GM12878 (cell line): ENCODE measurements at regions not wholly inside any gene's neighbourhood (a gene's known extent, or its start where the extent isn't known, plus 50 kb on each side); places are given as distances from the start of the nearest gene placed in this dataset.

ENCODE experiments used
- ATAC-seq: fragments of 200-7000 bp; cut with Tn5 transposase; 3 replicates; pipeline ENCODE4 v1.9.1; 2020; ENCODE audit warnings: mild to moderate bottlenecking, moderate library complexity
- BruUV-seq: library from RNA; stranded (reverse); fragments of 400-500 nt; replicated peaks from 2 replicates; lab custom pipeline; 2021; lab: Mats Ljungman, UMichigan
- CTCF ChIA-PET: fragments of 300-600 bp; sonication (Branson Sonifier 250); formaldehyde crosslinking; extraction: SDS; loops from one replicate; lab custom pipeline; 2021; ENCODE audit warnings: inconsistent platforms; lab: Yijun Ruan, JAX
- POLR2A ChIA-PET: fragments of 350-600 bp; formaldehyde crosslinking; extraction: SDS; loops from one replicate; lab custom pipeline; 2021; ENCODE audit warnings: inconsistent platforms; lab: Charles Lee
- RAD21 ChIA-PET: fragments of 300-600 bp; sonication (Branson Sonifier 250); formaldehyde crosslinking; loops from one replicate; lab custom pipeline; 2023; ENCODE audit warnings: antibody characterized with exemption; ENCODE audit not compliant: unreplicated experiment; lab: Charles Lee
- SMC1A ChIA-PET: fragments of 300-600 bp; sonication (Branson Sonifier 250); formaldehyde crosslinking; loops from one replicate; lab custom pipeline; 2023; ENCODE audit not compliant: unreplicated experiment, uncharacterized antibody; lab: Charles Lee
- DNase-seq: peaks from one replicate; pipeline ENCODE4 v3.0.0-alpha.2; 2011; ENCODE audit warnings: low read depth, low spot score
- FAIRE-seq: peaks from 3 replicates; lab custom pipeline; 2011; peaks lifted over from hg19 to GRCh38; lab: Jason Lieb, UNC
- H2AFZ ChIP-seq: 2 replicates; pipeline ENCODE4 v1.6.0; 2011; ENCODE audit warnings: low read depth, low read length, control low read depth; ENCODE audit not compliant: control insufficient read depth
- H3K27ac ChIP-seq: 2 replicates; pipeline ENCODE4 v1.5.1; 2011; ENCODE audit warnings: control low read depth; ENCODE audit not compliant: control insufficient read depth, insufficient read depth
- H3K27me3 ChIP-seq, 2 experiments: replicated peaks in 1 of 2; 2 replicates each; pipeline versions ENCODE4 v1.6.0 to v1.6.1; 2011; ENCODE audit warnings: low read length in 1 of 2; ENCODE audit not compliant: control insufficient read depth in 2 of 2, insufficient read depth in 2 of 2
- H3K36me3 ChIP-seq, 2 experiments: 2 replicates each; pipeline ENCODE4 v1.5.1; 2011; ENCODE audit warnings: low read length in 1 of 2; ENCODE audit not compliant: control insufficient read depth in 2 of 2, insufficient read depth in 2 of 2
- H3K4me1 ChIP-seq: 2 replicates; pipeline ENCODE4 v1.6.1; 2011; ENCODE audit warnings: mild to moderate bottlenecking, low read length, moderate library complexity, mixed read lengths; ENCODE audit not compliant: control insufficient read depth, insufficient read depth
- H3K4me2 ChIP-seq: 2 replicates; pipeline ENCODE4 v1.6.0; 2011; ENCODE audit warnings: control low read depth; ENCODE audit not compliant: control insufficient read depth, insufficient read depth
- H3K4me3 ChIP-seq: fragments of 200-600 bp; sonication (generic); 2 replicates; pipeline ENCODE4 v1.5.1; 2016
- H3K79me2 ChIP-seq: 2 replicates; pipeline ENCODE4 v1.6.0; 2011; ENCODE audit warnings: low read length; ENCODE audit not compliant: control insufficient read depth, insufficient read depth
- H3K9ac ChIP-seq: 2 replicates; pipeline ENCODE4 v1.8.0; 2011; ENCODE audit warnings: low read length, control low read depth, mixed read lengths; ENCODE audit not compliant: control insufficient read depth, insufficient read depth
- H3K9me3 ChIP-seq: replicated peaks from 3 replicates; pipeline ENCODE4 v1.5.1; 2011; ENCODE audit warnings: mild to moderate bottlenecking, low read length; ENCODE audit not compliant: control insufficient read depth, insufficient read depth
- H4K20me1 ChIP-seq: 2 replicates; pipeline ENCODE4 v1.6.0; 2011; ENCODE audit not compliant: control insufficient read depth, insufficient read depth
- ATF7 ChIP-seq: fragments of 450-650 bp; IDR thresholded peaks from 2 replicates; pipeline ENCODE4 v1.6.1; 2016; ENCODE audit warnings: low read depth, mild to moderate bottlenecking
- CREM ChIP-seq: IDR thresholded peaks from 2 replicates; pipeline ENCODE4 v1.6.1; 2014; ENCODE audit warnings: antibody characterized with exemption, low read depth
- CUX1 ChIP-seq: IDR thresholded peaks from 2 replicates; pipeline ENCODE4 v1.6.1; 2012; ENCODE audit warnings: improper control_type of control experiment, low read depth, low read length; ENCODE audit not compliant: insufficient replicate concordance
- ESRRA ChIP-seq: IDR thresholded peaks from 2 replicates; pipeline ENCODE4 v1.6.1; 2012; ENCODE audit warnings: mild to moderate bottlenecking, low read length, improper control_type of control experiment
- GABPA ChIP-seq: IDR thresholded peaks from 2 replicates; pipeline ENCODE4 v1.6.1; 2014; ENCODE audit warnings: antibody characterized with exemption, low read depth, mild to moderate bottlenecking, inconsistent platforms
- HDGF ChIP-seq: fragments of 450-650 bp; IDR thresholded peaks from 2 replicates; pipeline ENCODE4 v1.6.1; 2016; ENCODE audit warnings: antibody characterized with exemption
- PBX3 ChIP-seq: IDR thresholded peaks from 2 replicates; pipeline ENCODE4 v1.6.1; 2011; ENCODE audit warnings: mild to moderate bottlenecking, low read depth, low read length, moderate library complexity; ENCODE audit not compliant: insufficient replicate concordance
- PML ChIP-seq: IDR thresholded peaks from 2 replicates; pipeline ENCODE4 v1.6.1; 2012; ENCODE audit warnings: low read length, inconsistent platforms
- RUNX3 ChIP-seq: IDR thresholded peaks from 2 replicates; pipeline ENCODE4 v1.6.1; 2012; ENCODE audit warnings: low read length, inconsistent platforms
- SIN3A ChIP-seq: IDR thresholded peaks from 2 replicates; pipeline ENCODE4 v1.6.1; 2012; ENCODE audit warnings: low read depth, low read length, improper control_type of control experiment
- SMAD5 ChIP-seq: IDR thresholded peaks from 2 replicates; pipeline ENCODE4 v1.6.1; 2016; ENCODE audit warnings: antibody characterized with exemption, low read depth
- WGBS: methylation state at CpG from one replicate; pipeline ENCODE4 v1.1.6; 2016; ENCODE audit warnings: low lambda C conversion rate; ENCODE audit not compliant: insufficient replicate concordance, insufficient coverage; ENCODE audit errors: missing lambda C conversion rate; 5-methylcytosine and 5-hydroxymethylcytosine counted together
- in situ Hi-C: fragments of 300-500 bp; cut with MboI; formaldehyde crosslinking; loops from 9 replicates; pipeline ENCODE4 v1.14.3; 2018; ENCODE audit warnings: mixed read lengths
- intact Hi-C: fragments of 100-400 bp; cut with micrococcal nuclease; formaldehyde crosslinking; loops from one replicate; pipeline ENCODE4 v1.14.2; 2022; ENCODE audit not compliant: unreplicated experiment

GRCh38 chr14:71594821-71595220 lies 337.4 kb upstream of the RGS6 start:
- WGBS: 77% methylated on average over 3 of the region's 3 CpGs
- H3K4me2 ChIP-seq: no peak overlapping the region
- RAD21 ChIA-PET: interaction anchor here (0.5 to 5.1 kb wide), 10 partner anchors 13 to 273 kb away, joined by 3 to 30 read pairs (median 4); no protein-coding TSS in a partner anchor
- in situ Hi-C loops: no loop called here
- SMC1A ChIA-PET: interaction anchor here (1.0 to 3.7 kb wide), 21 partner anchors 9 to 273 kb away, joined by 3 to 20 read pairs (median 6); no protein-coding TSS in a partner anchor
- FAIRE-seq (no peak), ATAC-seq (no peak), DNase-seq (no peak)
- H4K20me1 ChIP-seq: no peaks in the 10 kb centered on the region
- no peak overlapping the region for H3K27ac ChIP-seq
- H3K4me1 ChIP-seq: peaks cover 31% of the 10 kb centered on the region
- H3K9me3 ChIP-seq: peaks cover 5% of the 10 kb centered on the region; the same call in 2 of the 3 replicates
- no peak overlapping the region for H3K9ac ChIP-seq
- intact Hi-C loops: no loop called here
- peaks cover 43% of the 10 kb centered on the region for H3K79me2 ChIP-seq
- no TSS peak for BruUV-seq
- TF ChIP-seq RUNX3: peak; percentile 31; the same call in 1 of the 2 replicates
- TF ChIP-seq ATF7: no peak
- POLR2A ChIA-PET: interaction anchor here (0.6 to 1.7 kb wide), 7 partner anchors 9 to 221 kb away, joined by 3 to 7 read pairs (median 3); no protein-coding TSS in a partner anchor
- no peak overlapping the region for H2AFZ ChIP-seq
- no peak overlapping the region for H3K4me3 ChIP-seq
- CTCF ChIA-PET: interaction anchor here (0.9 to 2.2 kb wide), 4 partner anchors 19 to 273 kb away, joined by 3 to 6 read pairs (median 5); no protein-coding TSS in a partner anchor
- H3K36me3 ChIP-seq: peaks cover 0 to 12% of the 10 kb centered on the region in 2 experiments; a peak in 2 of 4 replicates
- no peaks in the 10 kb centered on the region for H3K27me3 ChIP-seq

GRCh38 chr14:71595441-71595840 lies 336.8 kb upstream of the RGS6 start:
- RAD21 ChIA-PET: interaction anchor here (0.9 to 5.1 kb wide), 7 partner anchors 13 to 64 kb away, joined by 3 to 30 read pairs (median 4); no protein-coding TSS in a partner anchor
- no TSS peak for BruUV-seq
- Histone ChIP-seq H4K20me1 (no peaks in the 10 kb centered on the region), H3K36me3 (peaks cover 0 to 12% of the 10 kb centered on the region in 2 experiments; a peak in 2 of 4 replicates), H3K4me1 (peaks cover 31% of the 10 kb centered on the region), H3K4me2 (no peak overlapping the region), H3K27me3 (no peaks in the 10 kb centered on the region), H3K79me2 (peaks cover 47% of the 10 kb centered on the region), H3K9ac (no peak overlapping the region), H3K4me3 (no peak overlapping the region), H3K27ac (no peak overlapping the region), H3K9me3 (peaks cover 8% of the 10 kb centered on the region; the same call in 2 of the 3 replicates), H2AFZ (no peak overlapping the region)
- POLR2A ChIA-PET: interaction anchor here (0.6 to 1.7 kb wide), 7 partner anchors 10 to 222 kb away, joined by 3 to 7 read pairs (median 3); no protein-coding TSS in a partner anchor
- CTCF ChIA-PET: interaction anchor here (0.9 to 2.2 kb wide), 4 partner anchors 14 to 274 kb away, joined by 3 to 6 read pairs (median 5); no protein-coding TSS in a partner anchor
- no peak for FAIRE-seq
- intact Hi-C loops: no loop called here
- 97% methylated on average over 3 of the region's 3 CpGs for WGBS
- in situ Hi-C loops: no loop called here
- no peak for ATAC-seq
- SMC1A ChIA-PET: interaction anchor here (1.0 to 3.7 kb wide), 21 partner anchors 10 to 274 kb away, joined by 3 to 20 read pairs (median 5); no protein-coding TSS in a partner anchor
- DNase-seq: no peak
- TF ChIP-seq SIN3A (no peak), HDGF (no peak), PML (no peak), GABPA (no peak), SMAD5 (no peak), ESRRA (no peak), CUX1 (no peak), CREM (no peak), PBX3 (no peak)
